HT-29 (cell line): ENCODE measurements at regions not wholly inside any gene's neighbourhood (a gene's known extent, or its start where the extent isn't known, plus 50 kb on each side); places are given as distances from the start of the nearest gene placed in this dataset.

Source experiments
- DNase-seq: peaks from one replicate; pipeline ENCODE4 v3.0.0-alpha.2; 2015; ENCODE audit warnings: low spot score

DNA sequence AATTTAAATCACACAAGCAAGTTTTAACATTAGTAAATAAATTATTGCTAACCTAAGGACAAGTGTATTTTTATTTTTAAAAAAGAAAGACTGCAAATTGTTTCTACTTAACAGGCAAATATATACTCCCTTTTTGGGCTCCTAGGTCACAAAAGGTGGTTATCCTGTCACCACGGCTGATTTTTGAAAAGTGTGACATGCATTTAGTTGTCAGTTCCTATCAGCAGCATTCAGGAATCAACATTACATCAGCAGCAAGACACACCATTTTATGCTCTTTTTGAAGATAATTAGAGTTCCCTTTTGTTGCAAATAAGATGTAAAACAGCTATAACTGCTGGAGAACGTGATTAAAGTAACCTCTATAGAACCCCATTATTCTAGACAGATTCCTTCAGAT, 357.5 kb upstream of the TMCO5A start:
- no peak for DNase-seq

- no peak for DNase-seq
Observed at GRCh38 chr15:37581866-37582532, 352.4 kb upstream of the TMCO5A start.

GRCh38 chr15:37582852-37583251, 351.6 kb upstream of the TMCO5A start:
- no peak for DNase-seq

GRCh38 chr15:37586011-37586583, 348.3 kb upstream of the TMCO5A start:
- no peak for DNase-seq

DNA sequence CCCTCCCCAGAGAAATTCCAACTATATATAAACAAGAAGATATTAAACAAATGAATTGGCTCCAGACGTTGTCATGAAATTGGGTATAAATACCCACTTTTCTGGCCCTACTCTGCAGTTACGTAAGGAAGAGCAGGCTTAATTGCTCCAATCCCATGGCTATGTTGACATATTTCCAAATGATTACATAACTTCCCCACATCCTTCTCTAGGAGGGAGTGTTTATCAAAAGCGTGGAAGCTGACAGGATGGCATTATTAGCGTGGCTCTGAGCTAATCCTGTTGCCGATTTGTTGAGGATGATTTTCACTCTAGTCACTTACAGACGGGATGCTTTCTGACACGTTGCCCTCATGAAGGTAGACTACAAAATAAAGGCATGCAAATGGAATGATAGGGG, 347.5 kb upstream of the TMCO5A start:
- DNase-seq: no peak

- DNase-seq: no peak
Observed at GRCh38 chr15:37594417-37594816, 340.0 kb upstream of the TMCO5A start.

DNA sequence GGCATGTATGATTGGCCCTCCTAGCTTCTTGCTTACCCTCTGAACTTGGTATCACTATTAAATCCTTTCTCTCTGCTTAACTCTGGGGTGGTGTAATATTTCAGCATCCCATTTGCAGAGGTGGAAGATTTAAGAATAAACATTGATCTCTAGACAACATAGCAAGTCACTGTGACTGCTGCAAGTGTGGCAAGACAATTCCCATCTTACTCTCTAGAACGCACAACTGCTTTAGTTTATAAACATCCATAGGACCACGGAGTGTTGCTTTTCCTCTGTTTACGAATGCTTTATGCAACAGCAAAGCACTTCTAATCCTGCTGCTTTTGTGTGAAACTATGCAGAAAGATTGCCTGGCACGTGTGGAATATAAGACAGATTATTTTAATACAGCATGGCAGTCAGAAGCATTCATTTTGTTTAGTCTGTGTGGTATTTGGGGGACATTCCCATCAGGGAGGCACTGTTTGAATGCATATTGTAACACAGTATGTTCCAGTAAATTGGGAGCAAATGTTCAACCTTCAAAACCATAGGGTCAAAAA, 338.9 kb upstream of the TMCO5A start:
- DNase-seq: no peak

GRCh38 chr15:37599156-37599555, 335.3 kb upstream of the TMCO5A start:
- DNase-seq: no peak

DNA sequence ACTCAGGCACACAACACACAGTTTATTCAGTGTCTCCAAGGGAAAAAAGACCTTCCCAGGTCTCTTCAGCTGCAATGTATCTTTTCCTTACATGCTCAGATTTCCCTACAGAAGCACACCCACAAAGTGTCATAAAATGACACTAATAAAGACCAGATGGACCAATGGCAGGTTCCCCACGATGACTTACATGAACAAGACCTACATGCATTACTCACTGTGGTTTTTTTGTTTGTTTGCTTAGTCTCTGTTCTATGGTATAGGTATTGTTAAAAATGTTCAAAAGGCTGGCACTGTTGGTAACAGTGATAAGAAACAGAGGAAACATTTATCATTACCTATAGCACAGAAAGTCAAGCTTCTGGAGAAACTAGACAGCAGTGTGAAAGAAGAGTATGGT, 318.2 kb upstream of the TMCO5A start:
- DNase-seq: peak; percentile 24

DNA sequence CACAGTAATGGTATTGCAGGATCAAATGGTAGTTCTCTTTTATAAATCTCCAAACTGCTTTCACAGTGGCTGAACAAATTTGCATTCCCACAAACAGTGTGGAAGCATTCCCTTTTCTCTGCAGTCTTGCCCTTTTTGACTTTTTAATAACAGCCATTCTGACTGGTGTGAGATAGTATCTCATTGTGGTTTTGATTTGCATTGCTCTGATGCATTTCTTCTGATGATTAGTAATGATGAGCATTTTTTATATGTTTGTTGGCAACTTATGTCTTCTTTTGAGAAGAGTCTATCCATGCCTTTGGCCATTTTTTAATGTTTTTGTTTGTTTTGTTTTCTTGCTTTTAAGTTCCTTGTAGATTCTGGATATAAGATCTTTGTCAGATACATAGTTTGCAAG, 316.1 kb upstream of the TMCO5A start:
- DNase-seq: no peak

DNA sequence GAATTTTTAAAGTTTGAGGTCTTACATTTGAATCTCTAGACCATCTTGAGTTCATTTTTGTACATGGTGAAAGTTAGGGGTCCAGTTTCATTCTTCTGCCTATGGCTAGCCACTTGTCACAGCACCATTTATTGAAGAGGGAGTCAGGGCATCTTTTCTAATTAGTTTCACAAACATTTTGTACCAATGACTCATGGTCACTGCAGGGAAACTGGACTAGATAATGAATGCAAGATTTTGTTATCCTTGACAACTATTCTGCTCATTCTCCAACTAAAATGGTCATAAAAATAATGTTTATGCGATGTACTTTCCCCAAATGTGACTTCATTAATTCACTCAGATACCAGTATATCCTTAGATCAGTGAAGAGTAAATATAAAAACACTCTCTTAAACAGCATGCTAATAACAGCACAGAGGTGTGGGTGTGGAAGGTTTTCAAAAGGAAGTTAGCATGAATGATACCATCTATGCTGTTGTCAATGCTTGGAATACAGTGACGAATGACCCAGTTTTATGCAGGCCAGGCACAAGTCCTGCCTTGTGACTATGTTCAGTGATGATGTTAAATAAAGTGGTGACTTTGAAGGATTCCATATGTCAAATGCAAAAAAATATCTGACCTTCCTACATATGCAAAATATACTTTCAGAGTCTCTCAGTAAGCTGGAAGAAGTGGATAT, 314.9 kb upstream of the TMCO5A start:
- no peak for DNase-seq

GRCh38 chr15:37625576-37625975, 308.9 kb upstream of the TMCO5A start:
- no peak for DNase-seq

GRCh38 chr15:37628507-37628906, 305.9 kb upstream of the TMCO5A start:
- no peak for DNase-seq

DNA sequence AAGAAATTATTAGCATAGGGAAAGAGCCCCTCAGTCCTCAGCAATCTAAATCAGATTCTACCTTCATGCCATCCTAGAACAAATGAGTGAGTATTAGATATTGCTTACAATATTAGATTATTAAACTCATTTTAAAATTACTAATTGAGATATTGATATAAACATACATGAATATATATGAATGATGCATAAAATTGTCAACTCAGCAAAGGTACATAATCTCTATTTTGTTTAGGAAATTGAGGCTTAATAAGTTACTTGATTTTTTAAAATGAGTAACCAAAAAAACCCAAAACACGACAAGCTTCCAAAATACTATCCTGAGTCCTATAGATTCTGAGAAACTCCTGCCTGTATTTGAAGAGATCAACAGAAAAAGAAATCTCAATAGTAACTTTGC, 297.7 kb upstream of the TMCO5A start:
- DNase-seq: no peak

DNA sequence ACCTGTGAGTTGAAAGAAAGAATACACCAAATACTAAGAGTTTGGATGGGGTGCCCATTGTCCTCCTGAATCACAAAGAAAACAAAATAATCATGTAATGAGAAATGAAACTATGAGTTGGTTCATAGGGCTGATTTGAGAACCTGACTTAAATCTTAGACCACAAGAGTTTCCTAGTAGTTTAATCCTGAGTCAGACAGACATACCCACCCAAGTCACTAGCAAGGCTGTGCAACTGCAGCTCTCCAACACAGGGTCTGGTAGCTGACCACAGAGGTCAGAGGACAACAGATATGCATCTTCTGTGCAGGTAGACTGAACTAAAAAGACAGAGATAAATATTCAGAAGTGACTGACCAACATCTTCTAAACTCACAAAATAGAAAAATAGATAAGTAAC, 296.3 kb upstream of the TMCO5A start:
- no peak for DNase-seq

DNA sequence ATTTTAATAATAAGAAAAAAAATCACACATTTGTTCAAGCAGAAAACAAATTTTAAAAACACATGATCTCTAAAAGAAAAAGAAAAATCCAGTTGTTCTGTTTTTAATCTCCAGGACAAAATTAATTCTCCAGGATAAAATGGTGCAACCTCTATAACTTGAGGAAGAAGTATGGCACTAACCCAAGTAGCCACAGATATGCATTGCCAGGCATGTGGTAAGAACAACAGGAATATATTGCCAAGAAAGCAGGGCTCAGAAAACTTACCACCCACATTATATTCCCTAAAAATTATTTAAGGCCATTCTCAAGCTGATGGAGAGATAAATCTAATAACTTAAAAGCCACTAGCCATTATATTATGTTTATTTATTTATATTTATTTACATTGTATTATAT, 295.7 kb upstream of the TMCO5A start:
- no peak for DNase-seq

DNA sequence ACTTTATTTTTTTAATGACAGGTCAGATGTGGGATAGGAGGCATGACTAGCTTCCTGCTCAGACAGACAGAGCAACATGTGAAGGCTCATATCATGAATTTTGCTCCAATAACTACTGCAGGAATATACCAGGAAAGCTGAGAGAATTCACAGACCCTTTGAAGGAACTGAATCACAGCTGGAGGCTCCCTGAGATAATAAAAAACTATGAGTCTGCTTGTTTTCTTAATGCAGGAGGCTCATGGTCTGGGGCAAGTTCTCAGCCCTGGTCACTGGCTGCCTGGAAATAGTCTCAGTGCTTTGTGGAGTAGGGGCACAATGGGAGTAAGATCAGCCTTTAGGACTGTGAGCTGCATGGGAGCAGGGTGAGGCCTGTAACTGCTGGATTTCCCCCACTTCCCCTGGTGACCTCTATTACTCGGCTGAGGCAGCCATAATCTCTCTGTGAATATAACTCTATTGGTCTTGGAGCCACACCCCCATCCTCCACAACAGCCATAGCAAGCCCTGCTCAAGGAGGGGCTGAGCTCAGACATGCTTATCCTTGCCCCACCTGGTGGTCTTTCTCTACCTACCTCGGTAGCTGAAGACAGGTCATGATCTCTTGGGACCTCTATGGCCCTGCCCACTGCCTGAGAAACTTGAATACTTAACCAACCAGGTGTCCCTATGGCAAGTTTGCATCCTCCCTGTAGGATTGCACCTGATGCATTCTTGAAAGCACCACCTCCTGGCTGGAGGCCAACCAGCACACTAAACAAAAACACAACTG, 281.6 kb upstream of the TMCO5A start:
- DNase-seq: no peak

DNA sequence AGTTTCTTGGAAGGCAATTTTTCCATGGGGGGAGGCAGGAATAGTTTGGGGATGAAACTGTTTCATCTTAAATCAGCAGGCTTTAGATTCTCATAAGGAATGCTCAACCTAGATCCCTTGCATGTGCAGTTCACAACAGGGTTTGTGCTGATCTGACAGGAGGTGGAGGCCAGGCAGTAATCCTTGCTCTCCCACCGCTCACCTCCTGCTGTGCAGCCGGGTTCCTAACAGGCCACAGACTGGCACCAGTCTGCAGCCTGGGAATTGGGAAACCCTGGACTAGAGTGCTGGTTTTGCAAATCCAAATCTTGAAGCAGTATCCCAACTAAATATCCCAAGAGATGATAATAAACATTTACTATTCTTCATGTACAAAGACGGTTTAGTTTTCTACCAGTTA, 256.3 kb upstream of the TMCO5A start:
- no peak for DNase-seq

- no peak for DNase-seq
Observed at GRCh38 chr15:37679627-37680026, 254.8 kb upstream of the TMCO5A start.

DNA sequence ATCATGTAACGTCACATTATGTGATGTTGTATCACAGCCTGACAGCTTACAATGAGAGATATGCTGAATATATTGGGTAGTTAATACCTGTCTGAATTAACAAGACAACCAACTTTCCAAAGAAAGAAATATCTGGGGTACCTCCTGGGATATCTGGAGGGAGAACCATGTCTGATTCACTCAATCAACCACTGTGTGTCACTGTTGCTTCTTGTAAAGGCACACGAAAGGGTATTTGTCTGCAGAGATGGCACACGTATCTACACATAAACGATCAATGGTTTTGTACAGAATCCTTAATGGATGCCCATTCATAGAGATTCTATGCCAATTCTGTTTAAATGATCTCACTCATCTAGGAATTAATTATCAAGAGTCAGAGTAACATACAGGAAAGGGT, 252.1 kb upstream of the TMCO5A start:
- peak; percentile 59 for DNase-seq

DNA sequence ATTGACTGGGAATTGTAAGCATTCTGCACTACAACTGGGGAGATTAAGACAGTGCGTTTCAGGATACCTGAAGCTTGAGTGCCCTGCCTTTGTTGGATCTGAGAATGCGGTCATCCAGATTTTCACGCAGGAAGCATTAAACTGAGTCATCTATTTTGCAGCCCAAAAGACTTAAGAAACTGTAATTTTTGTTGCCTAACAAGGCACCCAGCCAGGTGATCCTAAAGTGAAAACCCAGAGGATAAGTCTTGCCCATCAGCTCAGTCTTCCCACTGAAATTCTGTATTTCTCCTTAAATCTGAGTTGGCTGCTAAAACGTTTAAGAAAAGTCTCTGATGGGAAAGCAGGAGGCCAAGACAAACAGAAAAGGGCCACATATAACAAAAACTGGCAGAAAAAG, 242.5 kb upstream of the TMCO5A start:
- no peak for DNase-seq

- DNase-seq: no peak
Observed at GRCh38 chr15:37693926-37694325, 240.5 kb upstream of the TMCO5A start.
